H1 (cell line): ENCODE measurements at regions not wholly inside any gene's neighbourhood (a gene's known extent, or its start where the extent isn't known, plus 50 kb on each side); places are given as distances from the start of the nearest gene placed in this dataset.

ENCODE experiments used
- CTCF ChIA-PET: fragments of 300-600 bp; sonication (Branson Sonifier 250); formaldehyde crosslinking; loops from one replicate; lab custom pipeline; 2021; ENCODE audit not compliant: partially characterized antibody; lab: Charles Lee
- POLR2A ChIA-PET: fragments of 300-600 bp; sonication (Branson Sonifier 250); formaldehyde crosslinking; loops from one replicate; lab custom pipeline; 2021; ENCODE audit warnings: inconsistent platforms; ENCODE audit not compliant: partially characterized antibody; lab: Charles Lee
- DNase-seq, 2 experiments: peaks; one replicate each; pipeline versions ENCODE4 v3.0.0 to v3.0.0-alpha.2; 2010 to 2022; ENCODE audit warnings: low spot score in 2 of 2, low read depth in 1 of 2, mixed read lengths in 1 of 2
- FAIRE-seq: peaks from 2 replicates; lab custom pipeline; 2011; peaks lifted over from hg19 to GRCh38; lab: Jason Lieb, UNC
- H2AFZ ChIP-seq: 2 replicates; pipeline ENCODE4 v1.8.1; 2012; ENCODE audit warnings: low read length, inconsistent platforms
- H2AK5ac ChIP-seq: 2 replicates; pipeline ENCODE4 v1.6.1; 2013; ENCODE audit warnings: low read depth, low read length
- H2BK120ac ChIP-seq: replicated peaks from 2 replicates; pipeline ENCODE3; 2013; ENCODE audit warnings: low read depth, low read length, inconsistent platforms
- H2BK12ac ChIP-seq: 2 replicates; pipeline ENCODE4 v1.6.1; 2013; ENCODE audit warnings: low read depth, low read length
- H2BK15ac ChIP-seq: 2 replicates; pipeline ENCODE4 v1.6.1; 2013; ENCODE audit warnings: low read length
- H2BK20ac ChIP-seq: 2 replicates; pipeline ENCODE4 v1.6.1; 2013; ENCODE audit warnings: low read length
- H2BK5ac ChIP-seq: 2 replicates; pipeline ENCODE4 v1.6.1; 2013; ENCODE audit warnings: low read depth, low read length
- H3K14ac ChIP-seq: 2 replicates; pipeline ENCODE4 v1.6.1; 2013; ENCODE audit warnings: inconsistent platforms; ENCODE audit not compliant: insufficient read length
- H3K18ac ChIP-seq: 2 replicates; pipeline ENCODE4 v1.6.1; 2013; ENCODE audit warnings: low read length; ENCODE audit errors: extremely low read depth
- H3K23ac ChIP-seq: 2 replicates; pipeline ENCODE4 v1.6.1; 2013; ENCODE audit warnings: inconsistent platforms; ENCODE audit not compliant: insufficient read length
- H3K23me2 ChIP-seq: 2 replicates; pipeline ENCODE4 v1.6.1; 2013; ENCODE audit warnings: low read depth, low read length
- H3K27ac ChIP-seq: 2 replicates; pipeline ENCODE4 v1.6.1; 2011; ENCODE audit warnings: low read depth, low read length, inconsistent platforms
- H3K27me3 ChIP-seq, 4 experiments: replicated peaks in 1 of 4; 1 replicate in 1 of 4; 2 replicates in 3 of 4; pipeline versions ENCODE4 v1.6.1 to v1.8.1; 2011 to 2013; ENCODE audit warnings: low read length in 3 of 4, mild to moderate bottlenecking in 3 of 4, inconsistent platforms in 2 of 4, mixed read lengths in 2 of 4, moderate library complexity in 1 of 4; ENCODE audit not compliant: control insufficient read depth in 3 of 4, insufficient read depth in 3 of 4; ENCODE audit errors: extremely low read depth in 1 of 4
- H3K36me3 ChIP-seq, 4 experiments: 2 replicates each; pipeline versions ENCODE4 v1.6.1 to v1.8.1; 2011 to 2013; ENCODE audit warnings: mild to moderate bottlenecking in 4 of 4, low read length in 3 of 4, moderate library complexity in 2 of 4, control low read depth in 1 of 4, inconsistent platforms in 1 of 4; ENCODE audit not compliant: insufficient read depth in 4 of 4, control insufficient read depth in 2 of 4
- H3K4ac ChIP-seq: replicated peaks from 2 replicates; pipeline ENCODE3; 2013; ENCODE audit warnings: low read length, low read depth, mixed read lengths, inconsistent platforms; ENCODE audit not compliant: insufficient read length
- H3K4me1 ChIP-seq, 4 experiments: replicated peaks in 1 of 4; 1 replicate in 1 of 4; 2 replicates in 3 of 4; pipeline versions ENCODE4 v1.6.1 to v1.8.1; 2011 to 2013; ENCODE audit warnings: low read length in 3 of 4, inconsistent platforms in 2 of 4, mixed read lengths in 1 of 4; ENCODE audit not compliant: insufficient read depth in 4 of 4, control insufficient read depth in 3 of 4
- H3K4me2 ChIP-seq, 2 experiments: 2 replicates each; pipeline versions ENCODE4 v1.6.1 to v1.8.1; 2011 to 2013; ENCODE audit warnings: low read depth in 2 of 2, low read length in 2 of 2, control low read depth in 1 of 2, inconsistent platforms in 1 of 2, mild to moderate bottlenecking in 1 of 2; ENCODE audit not compliant: insufficient read depth in 1 of 2
- H3K4me3 ChIP-seq, 4 experiments: fragments of 200-600, 300-600 bp in 1 of 4; sonication (generic), shearing (Covaris generic), sonication (Bioruptor Twin) in 1 of 4; 2 replicates each; pipeline versions ENCODE4 v1.5.1 to v1.8.1; 2011 to 2016; ENCODE audit warnings: low read length in 4 of 4, low read depth in 3 of 4, control low read depth in 2 of 4, inconsistent platforms in 2 of 4, mild to moderate bottlenecking in 2 of 4, mixed read lengths in 1 of 4, moderate library complexity in 1 of 4; ENCODE audit not compliant: insufficient read depth in 2 of 4; ENCODE audit errors: extremely low read depth in 1 of 4
- H3K56ac ChIP-seq: replicated peaks from 2 replicates; pipeline ENCODE3; 2013; ENCODE audit warnings: low read depth, mild to moderate bottlenecking, mixed read lengths, low read length, inconsistent platforms; ENCODE audit not compliant: insufficient read length
- H3K79me1 ChIP-seq: 2 replicates; pipeline ENCODE4 v1.6.1; 2013; ENCODE audit warnings: low read depth, low read length, control low read depth
- H3K79me2 ChIP-seq, 2 experiments: 2 replicates each; pipeline versions ENCODE4 v1.6.1 to v1.8.1; 2012 to 2013; ENCODE audit warnings: low read length in 2 of 2, mild to moderate bottlenecking in 2 of 2, inconsistent platforms in 1 of 2; ENCODE audit not compliant: insufficient read depth in 2 of 2, control insufficient read depth in 1 of 2
- H3K9ac ChIP-seq, 4 experiments: replicated peaks in 1 of 4; 1 replicate in 1 of 4; 2 replicates in 3 of 4; pipeline versions ENCODE4 v1.6.1 to v1.8.1; 2011 to 2013; ENCODE audit warnings: low read depth in 3 of 4, low read length in 3 of 4, control low read depth in 2 of 4, mild to moderate bottlenecking in 2 of 4, moderate library complexity in 2 of 4, inconsistent platforms in 1 of 4; ENCODE audit errors: extremely low read depth in 1 of 4
- H3K9me3 ChIP-seq, 2 experiments: 2 replicates each; pipeline versions ENCODE4 v1.6.1 to v1.8.1; 2012 to 2013; ENCODE audit warnings: mild to moderate bottlenecking in 2 of 2, moderate library complexity in 2 of 2, control low read depth in 1 of 2, inconsistent platforms in 1 of 2, low read depth in 1 of 2, low read length in 1 of 2, mixed read lengths in 1 of 2; ENCODE audit not compliant: insufficient read depth in 2 of 2
- H4K20me1 ChIP-seq, 2 experiments: replicated peaks in 1 of 2; 2 replicates each; pipeline versions ENCODE3 to v1.8.1; 2011 to 2013; ENCODE audit warnings: inconsistent platforms in 2 of 2, low read length in 2 of 2, mild to moderate bottlenecking in 1 of 2; ENCODE audit not compliant: insufficient read depth in 2 of 2, control insufficient read depth in 1 of 2
- H4K5ac ChIP-seq: 2 replicates; pipeline ENCODE4 v1.6.1; 2013; ENCODE audit warnings: low read length, low read depth, mixed read lengths, inconsistent platforms; ENCODE audit not compliant: insufficient read length
- H4K8ac ChIP-seq: 2 replicates; pipeline ENCODE4 v1.8.0; 2013; ENCODE audit warnings: mild to moderate bottlenecking, moderate library complexity, low read length, inconsistent platforms; ENCODE audit not compliant: insufficient read depth; ENCODE audit errors: extremely low read depth
- H4K91ac ChIP-seq: replicated peaks from 2 replicates; pipeline ENCODE3; 2013; ENCODE audit warnings: low read length, mixed read lengths, inconsistent platforms; ENCODE audit not compliant: insufficient read length
- CBX8 ChIP-seq: fragments of 300-800, 300-1000 bp; sonication (generic); IDR thresholded peaks from 2 replicates; pipeline ENCODE4 v1.7.1; 2016; ENCODE audit warnings: low read depth, low read length, borderline replicate concordance
- PHF8 ChIP-seq: fragments of 200-600 bp; sonication (generic); conservative IDR thresholded peaks from 2 replicates; pipeline ENCODE4 v1.7.1; 2012; ENCODE audit warnings: low read depth, mild to moderate bottlenecking, inconsistent platforms, low read length, moderate library complexity
- TAF7 ChIP-seq: optimal IDR thresholded peaks from 2 replicates; pipeline ENCODE3; 2011; ENCODE audit warnings: low read depth, mild to moderate bottlenecking, inconsistent platforms, low read length, moderate library complexity, borderline replicate concordance
- WGBS, 2 experiments: shearing (Covaris generic) in 1 of 2; methylation state at CpG; one replicate each; pipeline versions ENCODE4 v1.1.6 to v1.1.7; 2013 to 2015; ENCODE audit warnings: low lambda C conversion rate in 2 of 2, mixed read lengths in 2 of 2, inconsistent platforms in 1 of 2, low coverage in 1 of 2, missing lambda C conversion rate in 1 of 2; ENCODE audit not compliant: insufficient replicate concordance in 2 of 2, insufficient coverage in 1 of 2, insufficient read length in 1 of 2; ENCODE audit errors: extremely low coverage in 1 of 2, missing lambda C conversion rate in 1 of 2; 5-methylcytosine and 5-hydroxymethylcytosine counted together

GRCh38 chr12:11510671-11511070 is 115.3 kb upstream of the PRB2 start:
- no peak overlapping the region for H3K56ac ChIP-seq
- H3K4me3 ChIP-seq = no peak overlapping the region
- H3K23me2 ChIP-seq = no peaks in the 10 kb centered on the region; the same call in 1 of the 2 replicates
- CTCF ChIA-PET = interaction anchor here (1.2 kb wide), 1 partner anchor 282 kb away, joined by 3 read pairs; no protein-coding TSS in a partner anchor
- TF ChIP-seq CBX8 (no peak), PHF8 (no peak), TAF7 (no peak)
- no peaks in the 10 kb centered on the region for H3K36me3 ChIP-seq
- H4K8ac ChIP-seq = no peak overlapping the region
- H3K14ac ChIP-seq = no peak overlapping the region
- no peak overlapping the region for H3K18ac ChIP-seq
- no peaks in the 10 kb centered on the region for H4K20me1 ChIP-seq
- H2AK5ac ChIP-seq = no peak overlapping the region
- H3K9ac ChIP-seq = no peak overlapping the region
- FAIRE-seq (no peak), DNase-seq (no peak)
- H3K79me1 ChIP-seq = no peaks in the 10 kb centered on the region
- no peak overlapping the region for H2BK12ac ChIP-seq
- no peak overlapping the region for H2BK20ac ChIP-seq
- no peak overlapping the region for H2AFZ ChIP-seq
- H2BK15ac ChIP-seq = no peak overlapping the region; the same call in 1 of the 2 replicates
- no peak overlapping the region for H3K4ac ChIP-seq
- H3K27me3 ChIP-seq = no peaks in the 10 kb centered on the region
- POLR2A ChIA-PET = no interaction called here
- no peaks in the 10 kb centered on the region for H3K79me2 ChIP-seq
- no peak overlapping the region for H3K23ac ChIP-seq
- no peak overlapping the region for H2BK5ac ChIP-seq
- H2BK120ac ChIP-seq = no peak overlapping the region
- H4K91ac ChIP-seq = no peak overlapping the region
- H4K5ac ChIP-seq = no peak overlapping the region
- H3K9me3 ChIP-seq = no peaks in the 10 kb centered on the region
- H3K4me1 ChIP-seq = peaks cover 4 to 14% (median 6%) of the 10 kb centered on the region in 4 experiments
- no peak overlapping the region for H3K27ac ChIP-seq
- H3K4me2 ChIP-seq = no peak overlapping the region
- WGBS, 2 experiments = 91% methylated on average over 1 of the region's 1 CpG; no CpG with 5 or more reads in 1 of the 2 experiments
